Esophagus muscularis mucosa (tissue), 4 donors: ENCODE measurements at regions not wholly inside any gene's neighbourhood (a gene's known extent, or its start where the extent isn't known, plus 50 kb on each side); places are given as distances from the start of the nearest gene placed in this dataset.
A peak's percentile ranks its signal among the peaks of the same experiment; 100 is the strongest.

Experiments used
- DNase-seq: peaks from one replicate; pipeline ENCODE4 v3.0.0-alpha.2; 2017; ENCODE audit errors: extremely low spot score
- H3K27ac ChIP-seq, 4 donors: fragments of 200-600 bp; sonication (generic); replicated peaks in 1 of 4; 1 replicate in 3 of 4; 2 replicates in 1 of 4; pipeline ENCODE4 v1.5.1; 2016 to 2019; ENCODE audit warnings: mild to moderate bottlenecking in 1 of 4
- H3K27me3 ChIP-seq, 4 donors: fragments of 200-600 bp; sonication (generic); one replicate each; pipeline versions ENCODE4 v1.5.1 to v1.6.0; 2016 to 2019
- H3K36me3 ChIP-seq, 4 donors: fragments of 200-600 bp; sonication (generic); one replicate each; pipeline ENCODE4 v1.5.1; 2016 to 2019
- H3K4me1 ChIP-seq, 4 donors: fragments of 200-600 bp; sonication (generic); one replicate each; pipeline ENCODE4 v1.5.1; 2016 to 2019
- H3K4me3 ChIP-seq, 4 donors: fragments of 200-600 bp; sonication (generic); 1 replicate in 2 of 4; 2 replicates in 2 of 4; pipeline ENCODE4 v1.5.1; 2016 to 2019; ENCODE audit warnings: mild to moderate bottlenecking in 4 of 4, moderate library complexity in 1 of 4
- H3K9me3 ChIP-seq, 4 donors: fragments of 200-600 bp; sonication (generic); 1 replicate in 3 of 4; 2 replicates in 1 of 4; pipeline ENCODE4 v1.5.1; 2016 to 2019
- CTCF ChIP-seq, 3 experiments: fragments of 200-600 bp in 2 of 3; fragments of 450-650 bp in 1 of 3; sonication (generic) in 2 of 3; IDR thresholded peaks; one replicate each; pipeline ENCODE4 v1.5.1; 2017 to 2019; ENCODE audit warnings: antibody characterized with exemption in 3 of 3, mild to moderate bottlenecking in 2 of 3, moderate library complexity in 1 of 3
- EP300 ChIP-seq: sonication (generic); formaldehyde crosslinking; IDR thresholded peaks from one replicate; pipeline ENCODE4 v1.6.1; 2017; ENCODE audit warnings: antibody characterized with exemption
- POLR2A ChIP-seq: fragments of 450-650 bp; IDR thresholded peaks from one replicate; pipeline ENCODE4 v1.6.1; 2017; ENCODE audit warnings: antibody characterized with exemption, moderate library complexity, mild to moderate bottlenecking, low read depth
- POLR2AphosphoS5 ChIP-seq, 2 donors: sonication (generic); formaldehyde crosslinking; IDR thresholded peaks; one replicate each; pipeline ENCODE4 v1.6.1; 2017; ENCODE audit warnings: antibody characterized with exemption in 2 of 2
- WGBS: methylation state at CpG from one replicate; pipeline ENCODE4 v1.1.5; 2018; 5-methylcytosine and 5-hydroxymethylcytosine counted together
- intact Hi-C: fragments of 100-400 bp; cut with DNase I; formaldehyde crosslinking; loops from one replicate; pipeline ENCODE4 v1.15.1; 2023

- no peak for DNase-seq
- 90% methylated on average over 3 of the region's 3 CpGs for WGBS
- H3K4me3 ChIP-seq: no peak overlapping the region
Observed at GRCh38 chr10:63788152-63788821, 267.1 kb downstream of the REEP3 start.

GRCh38 chr10:63795094-63795860 lies 274.1 kb downstream of the REEP3 start:
- DNase-seq: no peak
- TF ChIP-seq EP300 (no peak), POLR2AphosphoS5 (IDR thresholded peaks at IDR 0.05) (no peak), CTCF (IDR thresholded peaks at IDR 0.05) (no peak), POLR2A (no peak)

More at GRCh38 chr10:63788152-63788821, 267.1 kb downstream of the REEP3 start:
- no peaks in the 10 kb centered on the region for H3K4me1 ChIP-seq
- intact Hi-C loops: no loop called here
- H3K27ac ChIP-seq: no peak overlapping the region
- H3K36me3 ChIP-seq: no peaks in the 10 kb centered on the region
- H3K27me3 ChIP-seq: no peaks in the 10 kb centered on the region
- no peak for TF ChIP-seq POLR2A
- no peak for TF ChIP-seq CTCF (IDR thresholded peaks at IDR 0.05)
- TF ChIP-seq POLR2AphosphoS5 (IDR thresholded peaks at IDR 0.05): no peak
- TF ChIP-seq EP300: no peak
- peaks cover 0 to 4% (median 0%) of the 10 kb centered on the region in 4 donors for H3K9me3 ChIP-seq

GRCh38 chr10:63798599-63799498 lies 277.6 kb downstream of the REEP3 start:
- Histone ChIP-seq H3K9me3 (no peaks in the 10 kb centered on the region), H3K4me1 (peaks cover 0 to 15% (median 11%) of the 10 kb centered on the region in 4 donors), H3K27ac (peak overlapping the region; percentile 11 to 49 (median 40)), H3K27me3 (no peaks in the 10 kb centered on the region), H3K36me3 (no peaks in the 10 kb centered on the region), H3K4me3 (peak overlapping the region; percentile 16 to 28 (median 25))
- no peak for DNase-seq
- 26% methylated on average over 9 of the region's 9 CpGs for WGBS
- TF ChIP-seq CTCF (IDR thresholded peaks at IDR 0.05) (no peak), POLR2A (no peak), EP300 (no peak), POLR2AphosphoS5 (IDR thresholded peaks at IDR 0.05) (peak; percentile 43 to 53)
- intact Hi-C loops: no loop called here

More at GRCh38 chr10:63795094-63795860, 274.1 kb downstream of the REEP3 start:
- no peaks in the 10 kb centered on the region for H3K27me3 ChIP-seq
- peaks cover 0 to 15% (median 11%) of the 10 kb centered on the region in 4 donors for H3K4me1 ChIP-seq
- H3K4me3 ChIP-seq: no peak overlapping the region
- H3K9me3 ChIP-seq: peaks cover 0 to 5% (median 0%) of the 10 kb centered on the region in 4 donors
- 85% methylated on average over 8 of the region's 8 CpGs for WGBS
- H3K36me3 ChIP-seq: no peaks in the 10 kb centered on the region
- H3K27ac ChIP-seq: no peak overlapping the region
- intact Hi-C loops: no loop called here

- H3K4me3 ChIP-seq: peak overlapping the region; percentile 16 to 28 (median 25)
- 50% methylated on average over 8 of the region's 8 CpGs for WGBS
- peak overlapping the region in 3 of 4 donors; percentile 11 to 49 (median 47) for H3K27ac ChIP-seq
- TF ChIP-seq EP300: no peak
- TF ChIP-seq POLR2AphosphoS5 (IDR thresholded peaks at IDR 0.05): no peak
- TF ChIP-seq CTCF (IDR thresholded peaks at IDR 0.05): no peak
- no peak for TF ChIP-seq POLR2A
- H3K36me3 ChIP-seq: no peaks in the 10 kb centered on the region
- intact Hi-C loops: no loop called here
- peaks cover 0 to 15% (median 11%) of the 10 kb centered on the region in 4 donors for H3K4me1 ChIP-seq
- H3K9me3 ChIP-seq: no peaks in the 10 kb centered on the region
- no peaks in the 10 kb centered on the region for H3K27me3 ChIP-seq
- no peak for DNase-seq
Observed at GRCh38 chr10:63799521-63800300, 278.5 kb downstream of the REEP3 start.
